Testis (tissue), 2 donors: ENCODE measurements at regions not wholly inside any gene's neighbourhood (a gene's known extent, or its start where the extent isn't known, plus 50 kb on each side); places are given as distances from the start of the nearest gene placed in this dataset.

ENCODE experiments used
- DNase-seq: peaks from one replicate; pipeline ENCODE4 v3.0.0-alpha.2; 2019
- H3K27ac ChIP-seq, 2 donors: fragments of 200-600 bp; sonication (generic); one replicate each; pipeline ENCODE4 v1.5.1; 2019
- H3K27me3 ChIP-seq: fragments of 200-600 bp; sonication (generic); one replicate; pipeline ENCODE4 v1.5.1; 2019
- H3K36me3 ChIP-seq: fragments of 200-600 bp; sonication (generic); one replicate; pipeline ENCODE4 v1.5.1; 2017; ENCODE audit warnings: low read depth; ENCODE audit errors: missing control alignments
- H3K4me1 ChIP-seq: fragments of 200-600 bp; sonication (generic); one replicate; pipeline ENCODE4 v1.5.1; 2019
- H3K4me3 ChIP-seq, 2 donors: fragments of 200-600 bp; sonication (generic); one replicate each; pipeline ENCODE4 v1.5.1; 2017 to 2019
- H3K9me3 ChIP-seq: fragments of 200-600 bp; sonication (generic); one replicate; pipeline ENCODE4 v1.5.1; 2017
- POLR2A ChIP-seq: fragments of 450-650 bp; IDR thresholded peaks from one replicate; pipeline ENCODE4 v1.6.1; 2017; ENCODE audit warnings: antibody characterized with exemption, mild to moderate bottlenecking, moderate library complexity
- WGBS, 2 donors: methylation state at CpG; one replicate each; pipeline ENCODE4 v1.1.5; 2018; 5-methylcytosine and 5-hydroxymethylcytosine counted together
- intact Hi-C: fragments of 100-400 bp; cut with DNase I; formaldehyde crosslinking; loops from one replicate; pipeline ENCODE4 v1.15.1; 2023; ENCODE audit warnings: low total_unique reads
- TF ChIP-seq, protein P1 (sequence below), 3 experiments: fragments of 450-650 bp in 2 of 3; fragments of 200-600 bp in 1 of 3; sonication (generic) in 1 of 3; IDR thresholded peaks; one replicate each; pipeline ENCODE4 v1.5.1; 2016 to 2019; ENCODE audit warnings: antibody characterized with exemption in 3 of 3, mild to moderate bottlenecking in 2 of 3, moderate library complexity in 1 of 3

DNA sequence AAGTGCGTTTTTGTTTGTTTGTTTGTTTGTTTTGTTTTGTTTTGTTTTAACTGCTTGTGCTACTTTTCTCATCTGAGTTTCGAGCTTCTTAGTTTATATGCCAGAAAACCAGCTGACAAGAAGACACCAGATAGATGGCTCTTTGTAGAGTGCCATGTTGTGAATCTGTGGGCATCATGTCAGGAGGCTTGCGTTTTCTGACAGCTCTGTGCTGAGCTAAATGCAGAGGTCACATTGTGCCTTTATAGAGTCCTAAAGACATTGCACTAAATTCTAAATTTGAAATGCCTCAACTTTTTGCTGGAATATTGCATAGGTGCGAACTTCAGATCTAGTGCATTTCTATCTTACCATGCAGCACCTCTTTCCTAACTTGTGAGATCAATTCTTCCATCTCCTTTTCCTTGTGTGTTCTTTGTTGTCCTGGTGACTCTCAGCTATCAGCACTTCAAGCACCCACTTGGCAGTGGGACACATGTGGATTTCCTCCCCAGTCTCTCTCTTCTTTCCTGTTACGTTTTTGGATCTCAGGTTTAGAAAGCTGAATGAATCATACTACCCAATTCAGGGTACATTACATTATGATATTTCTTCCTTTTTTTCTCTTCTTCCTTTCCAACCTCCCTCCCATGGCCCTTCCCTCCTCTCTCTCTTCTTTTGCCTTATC lies 379.0 kb upstream of the RPS23 start:
- Histone ChIP-seq H3K4me1 (peaks cover 5% of the 10 kb centered on the region), H3K36me3 (no peaks in the 10 kb centered on the region), H3K27ac (no peak overlapping the region), H3K4me3 (no peak overlapping the region), H3K27me3 (no peaks in the 10 kb centered on the region), H3K9me3 (no peaks in the 10 kb centered on the region)
- TF ChIP-seq, protein P1, sequence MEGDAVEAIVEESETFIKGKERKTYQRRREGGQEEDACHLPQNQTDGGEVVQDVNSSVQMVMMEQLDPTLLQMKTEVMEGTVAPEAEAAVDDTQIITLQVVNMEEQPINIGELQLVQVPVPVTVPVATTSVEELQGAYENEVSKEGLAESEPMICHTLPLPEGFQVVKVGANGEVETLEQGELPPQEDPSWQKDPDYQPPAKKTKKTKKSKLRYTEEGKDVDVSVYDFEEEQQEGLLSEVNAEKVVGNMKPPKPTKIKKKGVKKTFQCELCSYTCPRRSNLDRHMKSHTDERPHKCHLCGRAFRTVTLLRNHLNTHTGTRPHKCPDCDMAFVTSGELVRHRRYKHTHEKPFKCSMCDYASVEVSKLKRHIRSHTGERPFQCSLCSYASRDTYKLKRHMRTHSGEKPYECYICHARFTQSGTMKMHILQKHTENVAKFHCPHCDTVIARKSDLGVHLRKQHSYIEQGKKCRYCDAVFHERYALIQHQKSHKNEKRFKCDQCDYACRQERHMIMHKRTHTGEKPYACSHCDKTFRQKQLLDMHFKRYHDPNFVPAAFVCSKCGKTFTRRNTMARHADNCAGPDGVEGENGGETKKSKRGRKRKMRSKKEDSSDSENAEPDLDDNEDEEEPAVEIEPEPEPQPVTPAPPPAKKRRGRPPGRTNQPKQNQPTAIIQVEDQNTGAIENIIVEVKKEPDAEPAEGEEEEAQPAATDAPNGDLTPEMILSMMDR (IDR thresholded peaks at IDR 0.05) = no peak
- TF ChIP-seq POLR2A = no peak
- intact Hi-C loops = no loop called here
- 74 to 75% methylated on average over 5 of the region's 5 CpGs for WGBS, 2 donors
- DNase-seq = no peak

- no peak for TF ChIP-seq POLR2A
- TF ChIP-seq, protein P1 (IDR thresholded peaks at IDR 0.05) = no peak
- Histone ChIP-seq H3K4me3 (no peak overlapping the region), H3K36me3 (no peaks in the 10 kb centered on the region), H3K27me3 (no peaks in the 10 kb centered on the region), H3K27ac (no peak overlapping the region), H3K9me3 (no peaks in the 10 kb centered on the region), H3K4me1 (no peaks in the 10 kb centered on the region)
- intact Hi-C loops = no loop called here
- WGBS, 2 donors = 40 to 47% methylated on average over 2 of the region's 2 CpGs
- no peak for DNase-seq
These were observed 378.2 kb upstream of the RPS23 start for GRCh38 chr5:82656341-82656761.

DNA sequence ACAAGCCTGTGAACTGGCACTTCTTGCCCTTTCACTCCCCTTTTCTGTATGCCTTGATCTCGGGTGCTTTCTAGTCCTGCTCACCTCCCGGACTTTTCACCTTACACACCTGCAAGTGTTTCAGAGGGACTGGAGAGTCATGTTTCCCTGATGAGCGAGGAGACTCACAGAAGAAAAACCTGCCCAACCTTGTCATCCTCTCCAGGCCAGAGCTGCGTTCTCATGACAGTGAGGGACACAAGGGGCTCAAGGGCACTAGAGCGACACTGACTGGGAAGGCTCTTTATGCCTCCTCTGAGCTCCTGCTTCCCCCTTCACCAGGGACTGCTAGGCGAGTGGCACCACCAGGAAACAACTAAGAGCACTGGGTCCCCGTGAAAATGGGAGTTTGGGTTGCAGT lies 376.9 kb upstream of the RPS23 start:
- TF ChIP-seq POLR2A = no peak
- TF ChIP-seq, protein P1 (IDR thresholded peaks at IDR 0.05) = no peak

GRCh38 chr5:82649943-82650342 lies 371.8 kb upstream of the RPS23 start:
- WGBS, 2 donors = 62 to 63% methylated on average over 3 of the region's 3 CpGs
- Histone ChIP-seq H3K27me3 (no peaks in the 10 kb centered on the region), H3K9me3 (no peaks in the 10 kb centered on the region), H3K27ac (no peak overlapping the region), H3K4me1 (no peaks in the 10 kb centered on the region), H3K4me3 (no peak overlapping the region), H3K36me3 (no peaks in the 10 kb centered on the region)
- TF ChIP-seq POLR2A = no peak
- TF ChIP-seq, protein P1 (IDR thresholded peaks at IDR 0.05) = no peak
- DNase-seq = no peak
- intact Hi-C loops = no loop called here

More for the DNA sequence above, 376.9 kb upstream of the RPS23 start:
- WGBS, 2 donors = 86 to 88% methylated on average over 7 of the region's 7 CpGs
- Histone ChIP-seq H3K4me1 (no peaks in the 10 kb centered on the region), H3K36me3 (no peaks in the 10 kb centered on the region), H3K9me3 (no peaks in the 10 kb centered on the region), H3K27ac (no peak overlapping the region), H3K4me3 (no peak overlapping the region), H3K27me3 (no peaks in the 10 kb centered on the region)
- no peak for DNase-seq
- intact Hi-C loops = no loop called here

DNA sequence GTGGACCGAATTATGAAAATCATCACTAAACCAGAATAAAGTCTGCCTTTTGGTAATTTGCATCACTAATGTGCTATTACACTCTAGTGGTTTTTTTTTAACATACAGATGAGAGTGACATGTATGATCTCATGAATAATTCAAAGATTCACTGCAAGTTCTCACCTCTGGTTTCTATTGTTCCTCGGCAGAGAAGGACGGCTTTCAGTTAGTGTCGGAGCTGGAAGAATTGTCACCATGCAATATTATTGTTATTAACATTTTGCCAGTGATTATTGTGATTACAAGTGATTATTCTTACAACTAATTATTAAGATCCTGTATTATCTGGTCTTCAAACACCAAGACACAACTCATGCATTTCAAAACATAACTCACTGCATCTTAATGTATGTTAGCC lies 366.6 kb upstream of the RPS23 start:
- H3K4me3 ChIP-seq = no peak overlapping the region
- WGBS, 2 donors = 91 to 96% methylated on average over 4 of the region's 4 CpGs
- no peaks in the 10 kb centered on the region for H3K27me3 ChIP-seq
- H3K27ac ChIP-seq = no peak overlapping the region
- no peaks in the 10 kb centered on the region for H3K36me3 ChIP-seq
- H3K4me1 ChIP-seq = peaks cover 11% of the 10 kb centered on the region
- TF ChIP-seq POLR2A = no peak
- TF ChIP-seq, protein P1 (IDR thresholded peaks at IDR 0.05) = no peak
- no peaks in the 10 kb centered on the region for H3K9me3 ChIP-seq
- no peak for DNase-seq
- intact Hi-C loops = no loop called here
